Fibroblast of mammary gland (primary cell): ENCODE measurements at regions not wholly inside any gene's neighbourhood (a gene's known extent, or its start where the extent isn't known, plus 50 kb on each side); places are given as distances from the start of the nearest gene placed in this dataset.

Source experiments
- DNase-seq: peaks from one replicate; pipeline ENCODE4 v3.0.0-alpha.2; 2010; ENCODE audit warnings: low read depth
- H3K4me3 ChIP-seq: 2 replicates; pipeline ENCODE4 v1.5.1; 2011; ENCODE audit warnings: low read depth, mild to moderate bottlenecking, low read length, moderate library complexity; ENCODE audit not compliant: control insufficient read depth
- TF ChIP-seq, protein P1 (sequence below): conservative IDR thresholded peaks from 2 replicates; pipeline ENCODE4 v1.5.1; 2011; ENCODE audit warnings: low read depth, low read length, inconsistent platforms; ENCODE audit not compliant: control insufficient read depth, insufficient read depth

DNA sequence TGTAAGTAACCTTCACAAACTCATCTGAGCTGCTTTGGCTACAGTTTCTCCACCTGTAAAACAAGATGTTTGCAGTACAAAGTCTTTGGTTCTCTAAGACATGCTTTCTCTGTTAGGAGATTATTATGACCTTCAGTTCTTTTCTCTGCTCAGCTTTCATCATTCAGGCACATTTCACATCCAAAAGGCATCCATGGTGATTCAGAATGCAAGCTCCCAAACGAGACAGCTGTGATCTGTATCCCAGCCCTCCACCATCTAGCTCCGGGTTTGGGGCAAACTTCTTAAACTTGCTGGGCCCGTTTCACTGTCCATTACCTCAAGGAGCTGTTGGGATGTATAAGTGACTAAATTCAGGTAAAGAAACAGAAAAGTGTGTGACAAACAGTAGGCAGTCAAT, 95.8 kb upstream of the COL1A2 start:
- TF ChIP-seq, protein P1, sequence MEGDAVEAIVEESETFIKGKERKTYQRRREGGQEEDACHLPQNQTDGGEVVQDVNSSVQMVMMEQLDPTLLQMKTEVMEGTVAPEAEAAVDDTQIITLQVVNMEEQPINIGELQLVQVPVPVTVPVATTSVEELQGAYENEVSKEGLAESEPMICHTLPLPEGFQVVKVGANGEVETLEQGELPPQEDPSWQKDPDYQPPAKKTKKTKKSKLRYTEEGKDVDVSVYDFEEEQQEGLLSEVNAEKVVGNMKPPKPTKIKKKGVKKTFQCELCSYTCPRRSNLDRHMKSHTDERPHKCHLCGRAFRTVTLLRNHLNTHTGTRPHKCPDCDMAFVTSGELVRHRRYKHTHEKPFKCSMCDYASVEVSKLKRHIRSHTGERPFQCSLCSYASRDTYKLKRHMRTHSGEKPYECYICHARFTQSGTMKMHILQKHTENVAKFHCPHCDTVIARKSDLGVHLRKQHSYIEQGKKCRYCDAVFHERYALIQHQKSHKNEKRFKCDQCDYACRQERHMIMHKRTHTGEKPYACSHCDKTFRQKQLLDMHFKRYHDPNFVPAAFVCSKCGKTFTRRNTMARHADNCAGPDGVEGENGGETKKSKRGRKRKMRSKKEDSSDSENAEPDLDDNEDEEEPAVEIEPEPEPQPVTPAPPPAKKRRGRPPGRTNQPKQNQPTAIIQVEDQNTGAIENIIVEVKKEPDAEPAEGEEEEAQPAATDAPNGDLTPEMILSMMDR, result no peak
- H3K4me3 ChIP-seq, result no peak overlapping the region
- peak; percentile 85 for DNase-seq

DNA sequence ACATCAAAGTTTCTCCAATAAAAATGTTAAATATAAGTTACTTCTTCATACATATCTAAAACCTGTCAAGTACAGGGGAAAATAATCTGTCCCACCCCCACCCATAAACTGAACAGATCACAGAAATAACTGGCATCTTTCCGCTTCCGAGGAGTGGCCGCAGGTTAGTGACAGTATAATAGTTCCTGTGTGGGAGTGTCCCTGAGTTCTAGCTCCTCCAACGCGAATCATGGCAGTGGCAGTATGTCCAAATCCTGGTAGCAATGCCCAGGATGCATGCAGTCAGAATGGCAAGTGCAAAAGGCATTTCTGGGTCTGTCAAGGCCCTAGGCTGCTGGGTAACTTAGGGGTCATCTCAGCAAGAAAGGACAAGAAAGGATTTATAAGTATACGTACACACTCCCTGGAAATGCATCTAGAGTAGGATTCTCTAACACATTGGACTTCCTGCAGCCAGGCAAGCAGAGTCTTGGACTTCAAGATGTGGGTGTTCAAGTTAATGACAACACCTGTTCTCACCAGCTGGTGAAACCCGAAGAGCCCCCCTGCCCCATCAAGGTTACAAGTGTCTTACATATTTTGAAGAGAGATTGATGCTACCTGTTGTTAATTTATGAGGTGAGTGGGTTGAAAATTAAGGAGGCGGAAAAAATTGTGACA, 94.4 kb upstream of the COL1A2 start:
- TF ChIP-seq, protein P1, result no peak
- no peak for DNase-seq

DNA sequence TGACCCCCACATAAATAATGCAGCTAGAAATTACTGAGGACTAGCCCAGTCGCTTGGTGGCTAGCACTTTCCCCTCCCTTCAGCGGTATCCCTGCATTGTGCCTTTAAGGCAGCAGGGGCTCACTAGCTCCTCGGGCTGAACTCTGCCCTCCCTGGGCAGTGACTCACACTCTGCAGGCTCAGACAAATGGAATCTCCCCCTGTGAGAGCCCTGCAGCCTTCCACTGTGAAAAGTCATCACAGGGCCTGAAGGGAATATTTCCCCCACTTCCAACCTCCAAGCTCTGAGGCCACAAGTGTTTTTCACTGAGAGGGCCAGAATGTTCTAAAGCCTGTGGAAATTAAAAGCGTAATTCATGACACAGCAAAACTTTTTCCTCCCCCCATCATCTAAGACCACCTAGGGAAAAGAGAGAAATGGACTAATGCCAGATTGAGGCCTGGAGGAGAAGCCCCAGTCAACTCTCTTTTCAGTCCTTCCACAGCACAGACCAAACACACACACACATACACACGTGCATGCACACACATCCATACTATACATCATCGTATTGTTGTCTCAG, 93.6 kb upstream of the COL1A2 start:
- peak overlapping the region; percentile 18 for H3K4me3 ChIP-seq
- TF ChIP-seq, protein P1, result peak; percentile 21
- DNase-seq, result peak; percentile 98

More for the DNA sequence above, 94.4 kb upstream of the COL1A2 start:
- H3K4me3 ChIP-seq, result no peak overlapping the region

DNA sequence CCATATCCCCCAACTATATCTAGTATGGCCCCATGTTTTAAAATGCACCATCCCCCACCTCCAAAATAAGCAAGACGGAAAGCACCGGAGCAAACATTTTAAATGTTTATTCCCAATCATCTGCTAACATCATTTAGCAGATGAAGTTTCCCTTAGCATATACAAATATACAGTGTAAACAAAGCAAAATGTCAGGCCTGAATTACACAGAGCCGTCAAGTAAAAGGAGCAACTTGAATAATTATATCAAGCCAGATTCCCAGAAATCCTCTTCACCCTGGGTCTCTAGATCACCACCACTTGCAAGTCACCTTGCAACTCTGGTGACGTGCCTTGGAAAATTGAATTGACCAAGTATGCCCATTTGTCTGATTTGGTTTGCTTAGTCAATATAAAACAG, 91.6 kb upstream of the COL1A2 start:
- no peak overlapping the region for H3K4me3 ChIP-seq
- TF ChIP-seq, protein P1, result no peak
- no peak for DNase-seq

DNA sequence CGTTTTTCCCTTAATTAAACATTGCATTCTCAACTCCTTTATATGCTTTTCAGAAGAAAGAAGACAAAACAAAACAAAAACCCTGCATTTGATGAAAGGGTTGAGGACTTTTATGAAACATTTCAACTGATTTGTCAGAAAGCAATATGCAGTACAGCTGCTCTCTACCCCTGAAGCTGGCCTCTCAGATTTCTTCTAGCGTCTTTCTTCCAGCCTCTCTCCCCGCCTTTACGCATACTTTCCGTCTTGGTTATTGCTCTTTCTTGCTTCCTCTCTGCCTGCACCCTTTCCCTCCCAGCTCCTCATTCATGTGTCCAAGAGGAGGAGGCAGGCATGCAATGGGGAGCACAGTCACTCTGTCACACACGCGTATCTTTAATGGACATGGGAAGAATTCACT, 91.0 kb upstream of the COL1A2 start:
- TF ChIP-seq, protein P1, result no peak
- peak; percentile 76 for DNase-seq
- no peak overlapping the region for H3K4me3 ChIP-seq

DNA sequence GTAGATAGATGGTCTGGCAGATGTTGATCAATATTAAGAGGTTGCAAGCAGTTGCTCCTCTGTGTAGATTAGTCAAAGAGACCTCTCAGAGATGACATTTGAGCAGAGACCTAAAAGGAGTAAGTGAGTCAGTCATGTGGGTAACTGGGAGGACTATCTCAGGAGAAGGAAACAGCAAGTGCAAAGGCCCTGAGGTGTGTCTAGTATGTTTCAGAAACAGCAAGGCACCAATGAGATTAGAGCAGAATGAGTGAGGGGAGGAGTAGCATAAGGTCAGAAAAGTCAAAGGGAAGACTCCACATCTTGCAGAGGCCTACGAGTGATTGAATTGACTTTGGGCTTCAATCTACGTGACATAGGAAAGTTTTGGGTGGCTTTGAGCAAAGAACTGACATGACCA, 89.8 kb upstream of the COL1A2 start:
- DNase-seq, result no peak
- TF ChIP-seq, protein P1, result no peak
- H3K4me3 ChIP-seq, result no peak overlapping the region
